GM19238 (cell line): ENCODE measurements at regions not wholly inside any gene's neighbourhood (a gene's known extent, or its start where the extent isn't known, plus 50 kb on each side); places are given as distances from the start of the nearest gene placed in this dataset.
"Not testable (repeated sequence)": the region's sequence is repeated elsewhere in the genome, so short reads cannot be mapped to it uniquely, and the experiment has no call there.

Experiments used
- DNase-seq: peaks from one replicate; pipeline ENCODE4 v3.0.0; 2011; ENCODE audit warnings: low spot score; ENCODE audit not compliant: insufficient read length

GRCh38 chr6:103101267-103101666, 1707.8 kb downstream of the GRIK2 start:
- no peak for DNase-seq

- not testable (repeated sequence) for DNase-seq
Measured at GRCh38 chr6:103092414-103092813, 1698.9 kb downstream of the GRIK2 start.

- DNase-seq: no peak
Measured at GRCh38 chr6:103085801-103086200, 1692.3 kb downstream of the GRIK2 start.

- no peak for DNase-seq
Measured at GRCh38 chr6:103081876-103082630, 1688.5 kb downstream of the GRIK2 start.

- no peak for DNase-seq
Measured at GRCh38 chr6:103081126-103081525, 1687.6 kb downstream of the GRIK2 start.

- DNase-seq: no peak
Measured at GRCh38 chr6:103080497-103080896, 1687.0 kb downstream of the GRIK2 start.

GRCh38 chr6:103079867-103080266, 1686.4 kb downstream of the GRIK2 start:
- DNase-seq: no peak

GRCh38 chr6:103062136-103062535, 1668.6 kb downstream of the GRIK2 start:
- DNase-seq: no peak

- DNase-seq: no peak
Measured at GRCh38 chr6:103047567-103047966, 1654.1 kb downstream of the GRIK2 start.

GRCh38 chr6:103042336-103042735, 1648.8 kb downstream of the GRIK2 start:
- no peak for DNase-seq

GRCh38 chr6:103036846-103037245, 1643.3 kb downstream of the GRIK2 start:
- no peak for DNase-seq

- DNase-seq: no peak
Measured at GRCh38 chr6:103027271-103027931, 1633.9 kb downstream of the GRIK2 start.

- no peak for DNase-seq
Measured at GRCh38 chr6:103018426-103018825, 1624.9 kb downstream of the GRIK2 start.

GRCh38 chr6:103017878-103018277, 1624.4 kb downstream of the GRIK2 start:
- no peak for DNase-seq

- no peak for DNase-seq
Measured at GRCh38 chr6:103011605-103012004, 1618.1 kb downstream of the GRIK2 start.

- DNase-seq: no peak
Measured at GRCh38 chr6:103002282-103002681, 1608.8 kb downstream of the GRIK2 start.

- DNase-seq: no peak
Measured at GRCh38 chr6:103001724-103002123, 1608.2 kb downstream of the GRIK2 start.

GRCh38 chr6:103000688-103001087, 1607.2 kb downstream of the GRIK2 start:
- DNase-seq: no peak

- no peak for DNase-seq
Measured at GRCh38 chr6:102995491-102995890, 1602.0 kb downstream of the GRIK2 start.

GRCh38 chr6:102994866-102995265, 1601.4 kb downstream of the GRIK2 start:
- no peak for DNase-seq

- DNase-seq: no peak
Measured at GRCh38 chr6:102986086-102986485, 1592.6 kb downstream of the GRIK2 start.

- DNase-seq: no peak
Measured at GRCh38 chr6:102984357-102984756, 1590.8 kb downstream of the GRIK2 start.

GRCh38 chr6:102981490-102982015, 1588.0 kb downstream of the GRIK2 start:
- DNase-seq: no peak
